Stimulated activated CD8-positive, alpha-beta memory T cell treated with anti-CD3 and anti-CD28 coated beads, Interleukin-15, amount 100 ng/mL, for 4 hours (primary cell): ENCODE measurements at regions not wholly inside any gene's neighbourhood (a gene's known extent, or its start where the extent isn't known, plus 50 kb on each side); places are given as distances from the start of the nearest gene placed in this dataset.

Experiments used
- DNase-seq, 2 donors: peaks; one replicate each; pipeline ENCODE4 v3.0.0-alpha.2; 2020; ENCODE audit warnings: low read depth in 2 of 2

DNA sequence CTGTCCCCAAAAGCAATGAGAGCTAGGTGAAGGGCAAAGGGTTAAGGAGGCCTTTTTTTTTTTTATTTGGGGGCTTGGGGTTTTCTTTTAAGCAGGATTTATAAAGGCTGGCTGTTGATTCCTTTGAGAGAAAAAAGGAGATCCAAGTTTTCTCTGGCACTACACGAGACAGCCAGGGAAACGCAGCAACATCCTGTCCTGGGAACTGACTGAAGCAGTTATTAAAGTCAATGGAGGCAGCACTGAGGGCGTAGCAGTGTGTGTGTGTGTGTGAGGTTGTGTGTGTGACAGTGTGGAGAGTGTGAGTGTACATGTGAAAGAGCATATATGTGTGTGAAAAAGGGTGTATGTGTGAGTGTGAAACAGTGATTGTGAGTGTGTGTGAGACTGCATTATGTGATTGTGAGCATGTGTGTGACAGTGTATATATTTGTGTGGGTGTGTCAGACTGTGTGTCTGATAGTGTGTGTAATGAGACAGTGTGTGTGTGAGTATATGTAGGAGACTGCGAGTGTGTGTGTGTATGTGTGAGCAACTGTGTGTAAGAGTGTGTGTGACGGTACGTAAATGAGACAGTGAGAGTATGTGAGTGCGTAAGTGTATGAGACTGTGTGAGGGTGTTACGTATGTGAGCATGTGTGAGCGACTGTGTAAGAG is 65.9 kb upstream of the TIAM1 start:
- no peak for DNase-seq

- no peak for DNase-seq
Measured at GRCh38 chr21:31408301-31409088, 64.4 kb upstream of the TIAM1 start.

DNA sequence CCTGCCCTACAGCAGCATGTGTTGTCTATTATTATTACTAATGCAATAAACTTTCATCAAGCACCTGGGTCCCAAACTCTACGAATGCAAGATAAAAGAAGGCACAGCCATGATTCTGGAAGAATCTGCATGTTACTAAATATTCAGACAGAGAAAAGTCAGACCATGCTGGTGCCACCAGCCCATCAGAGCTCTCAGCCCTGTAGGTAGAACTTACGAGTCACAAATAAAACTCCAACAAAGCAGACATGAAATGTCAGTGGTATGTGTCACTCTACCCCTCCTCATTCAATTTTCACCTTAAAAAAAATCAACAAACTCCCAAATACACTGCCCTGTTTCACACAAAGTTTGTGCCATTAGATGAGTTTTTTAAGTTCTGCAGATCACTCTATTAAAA is 62.4 kb upstream of the TIAM1 start:
- no peak for DNase-seq

GRCh38 chr21:31405604-31406003 is 61.5 kb upstream of the TIAM1 start:
- DNase-seq = no peak

- DNase-seq = no peak
Measured at GRCh38 chr21:31403596-31404333, 59.7 kb upstream of the TIAM1 start.

- no peak for DNase-seq
Measured at GRCh38 chr21:31399591-31399990, 55.5 kb upstream of the TIAM1 start.

- DNase-seq = no peak
Measured at GRCh38 chr21:31398574-31398973, 54.5 kb upstream of the TIAM1 start.

DNA sequence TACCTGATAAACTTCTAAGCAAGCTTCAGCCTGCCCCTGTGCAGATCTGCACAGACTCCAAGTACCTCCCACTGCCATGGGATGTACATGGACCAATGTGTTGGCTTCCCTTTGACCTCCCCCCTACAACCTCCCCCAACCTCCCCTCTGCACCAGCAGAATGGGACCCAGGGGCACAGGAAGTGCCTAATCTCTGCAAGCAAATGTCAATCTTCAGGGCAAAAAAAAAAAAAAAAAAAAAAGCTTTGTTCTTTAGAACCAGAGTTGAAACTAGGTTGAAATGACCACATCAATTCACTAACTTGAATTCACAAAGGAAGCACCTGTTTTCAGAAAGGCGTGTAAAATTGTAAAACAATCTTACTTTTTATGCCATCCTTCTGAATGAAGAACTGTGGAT is 53.9 kb upstream of the TIAM1 start:
- no peak for DNase-seq

DNA sequence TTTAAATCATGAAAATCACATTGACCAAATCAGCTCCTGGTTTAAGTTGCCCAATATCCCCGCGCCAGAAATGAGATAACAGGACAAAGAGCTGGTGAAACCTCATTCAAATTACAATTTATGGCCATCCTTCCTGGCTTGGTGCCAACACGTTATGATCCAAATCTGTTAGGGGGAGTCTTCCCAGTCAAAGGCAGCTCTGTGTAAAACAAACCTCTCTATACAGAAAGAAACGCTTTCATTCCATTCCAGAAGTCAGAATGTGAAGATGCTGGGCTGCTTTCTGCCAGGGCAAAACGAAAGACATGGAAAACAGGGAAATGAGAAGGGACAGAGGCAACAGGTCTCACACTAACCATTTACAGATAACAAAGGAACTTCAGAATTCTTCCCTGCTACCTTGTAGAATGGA is 53.5 kb upstream of the TIAM1 start:
- no peak for DNase-seq

GRCh38 chr21:31397030-31397429 is 53.0 kb upstream of the TIAM1 start:
- no peak for DNase-seq

DNA sequence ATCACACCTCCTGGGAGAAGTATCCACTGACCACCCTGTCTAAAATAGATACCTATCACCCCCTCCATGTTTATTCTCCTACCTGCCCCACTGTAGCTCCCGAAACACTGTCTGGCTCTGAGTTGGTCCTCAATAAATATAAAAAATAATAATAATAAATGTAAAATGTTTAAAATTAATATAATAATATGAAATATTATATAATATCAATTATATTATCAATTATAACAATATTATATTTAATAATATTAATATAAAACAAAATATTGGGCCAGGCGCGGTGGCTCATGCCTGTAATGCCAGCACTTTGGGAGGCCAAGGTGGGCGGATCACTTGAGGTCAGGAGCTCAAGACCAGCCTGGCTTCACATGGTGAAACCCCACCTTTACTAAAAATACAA is 52.3 kb upstream of the TIAM1 start:
- no peak for DNase-seq

- no peak for DNase-seq
Measured at GRCh38 chr21:31395791-31396190, 51.7 kb upstream of the TIAM1 start.

- DNase-seq = no peak
Measured at GRCh38 chr21:31395268-31395667, 51.2 kb upstream of the TIAM1 start.

- no peak for DNase-seq
Measured at GRCh38 chr21:31394309-31394708, 50.2 kb upstream of the TIAM1 start.
